H9 (cell line): ENCODE measurements at regions not wholly inside any gene's neighbourhood (a gene's known extent, or its start where the extent isn't known, plus 50 kb on each side); places are given as distances from the start of the nearest gene placed in this dataset.

ENCODE experiments used
- DNase-seq: peaks from one replicate; pipeline ENCODE4 v3.0.0-alpha.2; 2017
- H2AFZ ChIP-seq: one replicate; pipeline ENCODE4 v1.6.1; 2013; ENCODE audit warnings: mild to moderate bottlenecking, low read length, control low read depth, moderate library complexity
- H2AK5ac ChIP-seq: 2 replicates; pipeline ENCODE4 v1.6.1; 2013; ENCODE audit warnings: low read length, control low read depth, mixed read lengths; ENCODE audit not compliant: insufficient read length
- H2BK120ac ChIP-seq: one replicate; pipeline ENCODE4 v1.6.1; 2013; ENCODE audit warnings: low read depth, mild to moderate bottlenecking, low read length, control low read depth, inconsistent platforms; ENCODE audit not compliant: poor library complexity, severe bottlenecking
- H2BK12ac ChIP-seq: 2 replicates; pipeline ENCODE4 v1.6.1; 2013; ENCODE audit warnings: low read length, control low read depth, mixed read lengths, low read depth; ENCODE audit not compliant: insufficient read length
- H2BK15ac ChIP-seq: 2 replicates; pipeline ENCODE4 v1.6.1; 2013; ENCODE audit warnings: low read depth, low read length, control low read depth
- H2BK20ac ChIP-seq: one replicate; pipeline ENCODE4 v1.6.1; 2013; ENCODE audit warnings: low read depth, mild to moderate bottlenecking, low read length, control low read depth, inconsistent platforms; ENCODE audit not compliant: poor library complexity, severe bottlenecking
- H2BK5ac ChIP-seq: 2 replicates; pipeline ENCODE4 v1.6.1; 2013; ENCODE audit warnings: low read length, control low read depth, mixed read lengths; ENCODE audit not compliant: insufficient read length
- H3K14ac ChIP-seq: 2 replicates; pipeline ENCODE4 v1.6.1; 2013; ENCODE audit warnings: low read length, control low read depth; ENCODE audit not compliant: insufficient read depth
- H3K18ac ChIP-seq: 2 replicates; pipeline ENCODE4 v1.6.1; 2013; ENCODE audit warnings: low read depth, mild to moderate bottlenecking, mixed read lengths, low read length, control low read depth; ENCODE audit not compliant: insufficient read length
- H3K23ac ChIP-seq: 2 replicates; pipeline ENCODE4 v1.6.1; 2013; ENCODE audit warnings: low read length, control low read depth, mixed read lengths, low read depth; ENCODE audit not compliant: insufficient read length
- H3K23me2 ChIP-seq: 2 replicates; pipeline ENCODE4 v1.6.1; 2013; ENCODE audit warnings: low read depth, mild to moderate bottlenecking, mixed read lengths, low read length, control low read depth; ENCODE audit not compliant: insufficient read length, poor library complexity, severe bottlenecking
- H3K27ac ChIP-seq: 2 replicates; pipeline ENCODE4 v1.5.1; 2013; ENCODE audit warnings: low read length, control low read depth, mixed read lengths, low read depth; ENCODE audit not compliant: insufficient read length
- H3K27me3 ChIP-seq: 2 replicates; pipeline ENCODE4 v1.6.1; 2013; ENCODE audit warnings: low read length, control low read depth, inconsistent platforms; ENCODE audit not compliant: insufficient read depth
- H3K4ac ChIP-seq: 2 replicates; pipeline ENCODE4 v1.6.1; 2013; ENCODE audit warnings: low read depth, mild to moderate bottlenecking, control low read depth, inconsistent platforms, low read length, moderate library complexity
- H3K4me1 ChIP-seq: 2 replicates; pipeline ENCODE4 v1.6.1; 2013; ENCODE audit warnings: low read length, control low read depth, inconsistent platforms; ENCODE audit not compliant: insufficient read depth
- H3K4me2 ChIP-seq: 2 replicates; pipeline ENCODE4 v1.6.1; 2013; ENCODE audit warnings: low read length, control low read depth, mixed read lengths; ENCODE audit not compliant: insufficient read length, insufficient read depth
- H3K56ac ChIP-seq: 2 replicates; pipeline ENCODE4 v1.6.1; 2013; ENCODE audit warnings: low read depth, mild to moderate bottlenecking, mixed read lengths, low read length, control low read depth; ENCODE audit not compliant: insufficient read length
- H3K79me1 ChIP-seq: 2 replicates; pipeline ENCODE4 v1.6.1; 2013; ENCODE audit warnings: low read depth, mild to moderate bottlenecking, moderate library complexity, low read length, control low read depth, inconsistent platforms; ENCODE audit not compliant: insufficient read depth, poor library complexity, severe bottlenecking
- H3K79me2 ChIP-seq: 2 replicates; pipeline ENCODE4 v1.6.1; 2013; ENCODE audit warnings: low read length, control low read depth, inconsistent platforms; ENCODE audit not compliant: insufficient read depth
- H3K9ac ChIP-seq: 2 replicates; pipeline ENCODE4 v1.6.1; 2013; ENCODE audit warnings: low read length, control low read depth, mixed read lengths; ENCODE audit not compliant: insufficient read length; ENCODE audit errors: extremely low read depth
- H3K9me3 ChIP-seq: one replicate; pipeline ENCODE4 v1.6.1; 2013; ENCODE audit warnings: low read depth, low read length, inconsistent platforms; ENCODE audit not compliant: control insufficient read depth
- H3T11ph ChIP-seq: one replicate; pipeline ENCODE4 v1.6.1; 2013; ENCODE audit warnings: mild to moderate bottlenecking, low read length, control low read depth, inconsistent platforms
- H4K20me1 ChIP-seq: one replicate; pipeline ENCODE4 v1.6.1; 2013; ENCODE audit not compliant: control insufficient read depth, insufficient read length, insufficient read depth
- H4K5ac ChIP-seq: 2 replicates; pipeline ENCODE4 v1.6.1; 2013; ENCODE audit warnings: low read depth, mild to moderate bottlenecking, mixed read lengths, low read length, control low read depth; ENCODE audit not compliant: insufficient read length
- H4K8ac ChIP-seq: replicated peaks from 2 replicates; pipeline ENCODE4 v1.6.1; 2013; ENCODE audit warnings: low read length, control low read depth, mixed read lengths, low read depth; ENCODE audit not compliant: insufficient read length
- H4K91ac ChIP-seq: 2 replicates; pipeline ENCODE4 v1.6.1; 2013; ENCODE audit warnings: low read depth, mild to moderate bottlenecking, moderate library complexity, mixed read lengths, low read length, control low read depth; ENCODE audit not compliant: insufficient read length
- H3K27ac Mint-ChIP-seq, 3 experiments: 2 replicates in 2 of 3; 3 replicates in 1 of 3; pipeline ENCODE4 v1.8.0; 2020 to 2021; ENCODE audit warnings: mixed read lengths in 3 of 3, mild to moderate bottlenecking in 1 of 3, moderate library complexity in 1 of 3
- H3K27me3 Mint-ChIP-seq: 2 replicates; pipeline ENCODE4 v1.8.0; 2021; ENCODE audit warnings: low read depth, mild to moderate bottlenecking, moderate library complexity, mixed read lengths
- H3K36me3 Mint-ChIP-seq, 3 experiments: 2 replicates in 2 of 3; 3 replicates in 1 of 3; pipeline ENCODE4 v1.8.0; 2020 to 2021; ENCODE audit warnings: low read depth in 3 of 3, mixed read lengths in 3 of 3; ENCODE audit not compliant: insufficient read depth in 1 of 3
- H3K4me1 Mint-ChIP-seq, 2 experiments: 2 replicates each; pipeline ENCODE4 v1.8.0; 2020; ENCODE audit warnings: mixed read lengths in 2 of 2
- H3K4me3 Mint-ChIP-seq, 2 experiments: 2 replicates in 1 of 2; 3 replicates in 1 of 2; pipeline ENCODE4 v1.8.0; 2020 to 2021; ENCODE audit warnings: mild to moderate bottlenecking in 2 of 2, mixed read lengths in 2 of 2, moderate library complexity in 1 of 2
- H3K9me3 Mint-ChIP-seq, 2 experiments: 2 replicates in 1 of 2; 3 replicates in 1 of 2; pipeline ENCODE4 v1.8.0; 2020; ENCODE audit warnings: mild to moderate bottlenecking in 2 of 2, mixed read lengths in 2 of 2, moderate library complexity in 1 of 2
- CTCF ChIP-seq: fragments of 200-600 bp; sonication (generic); conservative IDR thresholded peaks from 3 replicates; pipeline ENCODE4 v1.8.0; 2021; ENCODE audit warnings: antibody characterized with exemption, mild to moderate bottlenecking
- WGBS: extraction: QIAGEN DNeasy Blood & Tissue Kit; methylation state at CpG from one replicate; pipeline ENCODE4 v1.1.7; 2013; ENCODE audit warnings: missing lambda C conversion rate, low lambda C conversion rate, mixed read lengths; ENCODE audit not compliant: insufficient read length; ENCODE audit errors: extremely low coverage; 5-methylcytosine and 5-hydroxymethylcytosine counted together

GRCh38 chr6:134391205-134391604, 73.3 kb upstream of the SGK1 start:
- Histone ChIP-seq H2BK120ac (no peak overlapping the region), H3K27ac (no peak overlapping the region), H3K56ac (no peak overlapping the region), H2BK15ac (no peak overlapping the region), H3K23ac (no peak overlapping the region), H3K4me1 (peaks cover 7% of the 10 kb centered on the region), H4K5ac (no peak overlapping the region), H3K79me2 (no peaks in the 10 kb centered on the region), H3K79me1 (no peaks in the 10 kb centered on the region), H4K20me1 (no peaks in the 10 kb centered on the region), H3K23me2 (no peaks in the 10 kb centered on the region), H2AK5ac (no peak overlapping the region), H2BK5ac (no peak overlapping the region), H3K4me2 (no peak overlapping the region), H3T11ph (no peak overlapping the region), H3K14ac (no peak overlapping the region), H3K9ac (no peak overlapping the region), H4K8ac (no peak overlapping the region), H2AFZ (no peak overlapping the region), H3K4ac (no peak overlapping the region), H2BK12ac (no peak overlapping the region), H2BK20ac (no peak overlapping the region), H3K9me3 (no peaks in the 10 kb centered on the region), H3K27me3 (no peaks in the 10 kb centered on the region), H3K18ac (no peak overlapping the region), H4K91ac (no peak overlapping the region)
- Mint-ChIP-seq H3K36me3 (no peaks in the 10 kb centered on the region), H3K4me1 (peaks cover 18 to 26% of the 10 kb centered on the region in 2 experiments), H3K4me3 (no peak overlapping the region), H3K27ac (peak overlapping the region in 2 of 3 experiments; percentile 14 to 81; a peak in 3 of 7 replicates), H3K27me3 (no peaks in the 10 kb centered on the region), H3K9me3 (peaks cover 0 to 2% of the 10 kb centered on the region in 2 experiments; a peak in 1 of 5 replicates)
- WGBS: no CpG with 5 or more reads among the region's 1 CpG
- no peak for TF ChIP-seq CTCF
- no peak for DNase-seq
